GM21447 (cell line): ENCODE measurements at regions not wholly inside any gene's neighbourhood (a gene's known extent, or its start where the extent isn't known, plus 50 kb on each side); places are given as distances from the start of the nearest gene placed in this dataset.
"Not testable (repeated sequence)": the region's sequence is repeated elsewhere in the genome, so short reads cannot be mapped to it uniquely, and the experiment has no call there.

Source experiments
- ATAC-seq: cut with Tn5 transposase; IDR thresholded peaks from one replicate; pipeline ENCODE4 v1.9.1; 2021; ENCODE audit not compliant: unreplicated experiment

DNA sequence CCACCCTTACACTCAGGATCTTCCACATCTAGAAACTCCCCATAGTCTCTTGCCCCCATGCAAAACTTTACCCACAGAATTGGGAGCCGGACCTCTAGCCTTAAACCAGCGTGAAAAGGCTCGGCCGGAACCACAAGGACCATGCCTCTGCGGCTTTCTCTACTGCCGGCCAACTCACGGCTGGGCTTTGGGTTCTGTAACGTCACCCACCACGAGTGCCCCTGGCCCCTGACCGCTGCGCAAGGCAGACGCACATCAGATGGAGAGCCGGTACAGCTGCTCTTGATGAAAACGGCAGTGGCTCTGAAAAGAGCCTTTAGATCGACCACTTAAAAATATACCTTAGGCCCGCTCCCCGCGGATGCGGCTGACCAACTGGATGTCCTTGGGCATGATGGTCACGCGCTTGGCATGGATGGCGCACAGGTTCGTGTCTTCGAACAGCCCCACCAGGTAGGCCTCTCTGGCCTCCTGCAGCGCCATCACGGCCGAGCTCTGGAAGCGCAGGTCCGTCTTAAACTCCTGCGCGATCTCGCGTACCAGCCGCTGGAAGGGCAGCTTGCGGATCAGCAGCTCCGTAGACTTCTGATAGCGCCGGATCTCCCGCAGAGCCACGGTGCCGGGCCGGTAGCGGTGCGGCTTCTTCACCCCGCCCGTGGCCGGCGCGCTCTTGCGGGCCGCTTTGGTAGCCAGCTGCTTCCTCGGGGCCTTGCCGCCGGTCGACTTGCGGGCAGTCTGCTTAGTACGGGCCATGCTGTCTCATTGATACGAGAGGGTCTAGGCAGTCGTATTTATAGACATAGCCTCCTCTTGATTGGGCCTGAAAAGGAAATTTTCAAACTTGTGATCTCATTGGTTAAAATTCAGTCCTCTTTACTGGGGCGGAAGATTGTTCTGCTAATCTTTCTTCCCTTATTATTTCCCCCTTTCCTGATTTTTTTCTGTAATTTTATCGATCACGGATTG is 66.3 kb downstream of the FAM72C start:
- not testable (repeated sequence) for ATAC-seq

DNA sequence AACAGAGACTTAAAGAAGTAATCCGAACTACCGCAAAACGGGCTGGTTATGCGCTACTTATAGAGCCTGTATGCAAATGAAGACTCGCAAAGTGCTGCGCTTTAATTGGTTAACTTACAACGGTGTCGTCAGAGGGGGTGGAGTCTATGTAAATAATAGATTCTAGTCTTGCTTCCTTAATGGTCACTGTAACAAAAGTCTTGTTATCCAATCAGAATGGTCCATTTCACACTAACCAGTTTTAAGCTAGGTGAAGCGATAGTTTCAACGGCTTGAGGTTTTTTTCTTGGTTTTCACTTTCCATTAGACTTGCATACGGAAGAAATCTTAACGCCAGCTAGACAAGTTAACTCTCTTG is 67.2 kb downstream of the FAM72C start:
- ATAC-seq: not testable (repeated sequence)

DNA sequence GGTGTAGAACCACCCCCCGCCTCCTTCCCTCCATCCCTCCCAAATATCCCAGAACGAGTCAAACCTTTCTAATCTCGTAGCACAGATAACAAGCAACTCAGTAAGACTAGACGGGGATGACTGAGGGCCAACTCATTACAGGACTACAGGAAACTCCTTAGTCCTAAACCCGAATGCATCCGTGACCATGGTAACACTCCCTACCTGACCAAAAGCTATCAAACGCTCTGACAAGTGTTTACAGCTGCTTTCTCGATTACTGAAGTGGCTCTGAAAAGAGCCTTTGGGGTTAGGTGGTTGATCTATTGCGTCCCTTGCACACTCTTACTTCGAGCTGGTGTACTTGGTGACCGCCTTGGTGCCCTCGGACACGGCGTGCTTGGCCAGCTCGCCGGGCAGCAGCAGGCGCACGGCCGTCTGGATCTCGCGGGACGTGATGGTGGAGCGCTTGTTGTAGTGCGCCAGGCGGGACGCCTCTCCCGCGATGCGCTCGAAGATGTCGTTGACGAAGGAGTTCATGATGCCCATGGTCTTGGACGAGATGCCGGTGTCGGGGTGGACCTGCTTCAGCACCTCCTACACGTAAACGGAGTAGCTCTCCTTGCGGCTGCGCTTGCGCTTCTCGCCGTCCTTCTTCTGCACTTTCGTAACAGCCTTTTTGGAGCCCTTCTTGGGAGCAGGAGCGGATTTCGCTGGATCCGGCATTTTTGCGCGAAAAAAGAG is 67.7 kb downstream of the FAM72C start:
- ATAC-seq: not testable (repeated sequence)

DNA sequence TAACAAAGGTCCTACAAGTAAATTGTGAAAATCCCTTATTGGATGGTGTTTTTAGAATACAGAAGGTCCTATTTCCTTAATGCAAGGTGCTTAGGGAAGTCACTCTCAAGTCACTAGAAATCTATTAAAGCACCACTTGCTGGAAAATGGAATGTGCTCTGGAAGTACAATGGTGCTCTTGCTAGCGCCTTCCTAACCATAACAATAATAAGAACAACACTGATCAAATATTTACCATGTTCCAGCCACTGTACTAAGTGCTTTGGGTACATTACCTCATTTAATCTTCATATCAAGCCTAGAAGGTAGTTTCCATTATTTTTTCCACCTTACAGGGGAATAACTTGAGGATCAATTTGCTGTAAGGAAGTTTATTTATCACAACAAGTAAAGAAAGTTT is 75.4 kb downstream of the FAM72C start:
- not testable (repeated sequence) for ATAC-seq

DNA sequence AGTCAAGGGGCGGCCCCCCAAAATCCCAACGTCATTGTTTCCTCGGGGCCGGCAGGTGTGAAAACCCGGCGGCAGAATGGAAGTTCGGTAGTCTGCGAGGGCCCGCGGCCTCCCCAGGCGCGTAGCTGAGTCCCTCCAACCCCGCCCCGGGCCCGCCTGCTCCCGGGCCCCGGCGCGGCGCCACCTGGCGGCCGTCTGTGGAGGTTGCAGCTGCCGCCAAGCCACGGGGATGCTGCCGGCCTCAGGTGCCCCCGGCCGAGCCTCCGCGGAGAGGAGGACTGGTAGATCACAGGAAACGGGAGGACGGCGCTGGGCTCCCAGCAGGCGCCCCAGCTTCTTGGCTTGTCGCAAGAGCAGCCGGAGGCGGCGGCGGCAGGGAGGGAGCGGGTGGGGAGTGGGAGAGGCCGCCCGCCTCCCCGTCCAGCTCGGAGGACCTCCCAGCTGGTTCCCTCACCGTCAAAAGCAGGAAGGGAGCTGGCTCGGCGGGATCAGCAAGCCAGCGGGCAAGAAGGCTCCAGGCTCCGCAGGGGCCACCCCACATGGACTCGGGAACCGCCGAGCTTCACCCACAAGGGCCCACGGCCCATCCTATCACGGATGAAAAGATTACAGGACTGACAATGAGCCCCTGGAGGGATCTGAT is 86.7 kb downstream of the FAM72C start:
- peak; percentile 84 for ATAC-seq

DNA sequence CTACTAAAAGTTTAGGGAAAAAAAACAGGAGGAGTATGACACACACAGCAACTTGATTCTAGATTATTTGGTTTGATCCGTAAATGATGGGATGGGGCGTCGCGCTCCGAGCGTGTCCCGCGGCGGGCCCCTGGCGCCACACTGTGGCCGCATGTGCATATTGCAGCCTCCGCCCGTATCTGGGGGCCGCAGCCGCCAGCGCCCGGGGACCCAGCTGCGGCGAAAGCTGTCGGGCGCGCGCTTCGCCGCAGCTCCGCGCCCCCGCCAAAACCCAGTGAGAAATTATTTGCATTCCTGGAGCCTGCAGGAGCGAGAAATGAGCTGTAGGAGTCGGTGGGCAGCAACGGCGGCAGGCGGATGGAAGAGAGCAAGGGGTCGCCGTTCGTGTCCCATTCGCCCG is 87.3 kb downstream of the FAM72C start:
- ATAC-seq: peak; percentile 78

DNA sequence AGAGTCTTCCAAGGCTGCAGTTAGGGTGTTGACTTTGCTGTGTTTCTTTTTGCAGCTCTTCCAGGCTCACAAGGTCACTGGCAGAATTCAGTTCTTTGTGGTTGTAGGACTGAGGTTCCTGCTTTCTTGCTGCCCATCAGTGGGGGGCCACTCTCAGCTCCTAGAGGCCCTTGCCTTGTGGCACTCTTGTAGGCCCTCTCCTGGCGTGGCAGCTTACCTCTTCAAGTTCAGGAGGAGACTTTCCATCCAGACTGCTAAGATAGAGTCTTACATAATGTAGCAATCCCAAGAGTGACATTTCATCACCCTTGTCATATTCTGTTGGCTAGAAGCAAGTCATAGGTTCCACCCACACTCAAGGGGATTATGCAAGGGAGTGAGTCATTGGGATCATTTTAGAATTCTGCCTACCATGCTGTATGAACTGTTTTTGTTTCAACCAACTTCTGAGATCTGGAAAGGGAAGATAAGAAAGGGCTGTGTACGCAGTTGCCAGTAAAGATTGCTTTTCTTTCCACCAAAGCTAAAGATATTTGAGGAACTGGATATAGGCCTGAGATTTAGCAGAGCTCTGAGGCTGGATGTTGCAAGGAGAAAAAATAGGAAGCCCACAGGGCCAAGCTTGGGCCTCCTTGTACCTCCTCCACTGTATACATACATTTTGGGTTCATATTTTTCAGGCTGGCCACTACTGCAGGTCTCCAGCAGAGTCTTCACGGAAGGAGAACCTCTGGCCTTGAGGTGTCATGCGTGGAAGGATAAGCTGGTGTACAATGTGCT is 91.8 kb downstream of the FAM72C start:
- ATAC-seq: not testable (repeated sequence)

DNA sequence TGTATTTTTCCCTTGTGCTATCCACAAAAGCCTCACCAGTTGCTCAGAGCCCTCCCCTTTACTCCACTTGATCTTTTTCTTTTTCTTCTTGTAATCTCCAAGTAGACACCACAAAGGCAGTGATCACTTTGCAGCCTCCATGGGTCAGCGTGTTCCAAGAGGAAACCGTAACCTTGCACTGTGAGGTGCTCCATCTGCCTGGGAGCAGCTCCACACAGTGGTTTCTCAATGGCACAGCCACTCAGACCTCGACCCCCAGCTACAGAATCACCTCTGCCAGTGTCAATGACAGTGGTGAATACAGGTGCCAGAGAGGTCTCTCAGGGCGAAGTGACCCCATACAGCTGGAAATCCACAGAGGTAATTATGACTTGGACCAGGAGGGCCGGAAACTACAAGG is 95.8 kb downstream of the FAM72C start:
- not testable (repeated sequence) for ATAC-seq

DNA sequence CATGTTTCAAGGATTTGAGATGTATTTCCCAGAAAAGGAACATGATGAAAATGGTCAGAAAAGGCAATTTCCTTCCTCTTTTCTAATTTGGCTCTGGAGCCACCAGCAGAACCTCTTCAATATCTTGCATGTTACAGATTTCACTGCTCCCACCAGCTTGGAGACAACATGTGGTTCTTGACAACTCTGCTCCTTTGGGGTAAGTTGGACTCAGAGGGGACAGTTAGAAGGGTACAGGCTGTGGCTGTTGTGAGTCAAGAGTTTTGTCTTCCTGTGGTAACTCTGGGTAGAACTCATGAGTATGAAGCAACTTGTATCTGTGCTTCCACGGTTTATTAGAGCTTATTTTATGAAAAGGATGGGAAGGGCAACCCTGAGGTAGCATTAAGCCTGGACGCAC is 97.2 kb downstream of the FAM72C start:
- ATAC-seq: not testable (repeated sequence)

DNA sequence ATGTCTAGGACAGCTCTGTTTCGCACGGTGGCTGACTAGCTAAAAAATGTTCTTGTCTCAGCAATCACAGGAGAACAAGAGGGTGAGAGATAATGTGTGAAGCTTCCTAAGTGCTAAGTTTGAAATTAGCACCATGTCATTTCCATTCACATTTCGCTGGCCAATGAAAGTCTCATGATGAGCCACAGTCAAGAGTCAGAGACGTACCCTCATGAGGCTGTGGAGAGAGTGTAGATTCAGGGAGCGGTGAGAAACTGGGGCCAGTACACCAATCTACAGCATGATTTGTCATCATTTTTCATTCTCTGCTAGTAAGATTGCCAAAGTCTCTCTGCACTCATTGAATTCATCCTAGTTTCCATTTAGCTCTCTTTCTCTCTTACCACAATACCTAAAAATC is 98.1 kb downstream of the FAM72C start:
- not testable (repeated sequence) for ATAC-seq

DNA sequence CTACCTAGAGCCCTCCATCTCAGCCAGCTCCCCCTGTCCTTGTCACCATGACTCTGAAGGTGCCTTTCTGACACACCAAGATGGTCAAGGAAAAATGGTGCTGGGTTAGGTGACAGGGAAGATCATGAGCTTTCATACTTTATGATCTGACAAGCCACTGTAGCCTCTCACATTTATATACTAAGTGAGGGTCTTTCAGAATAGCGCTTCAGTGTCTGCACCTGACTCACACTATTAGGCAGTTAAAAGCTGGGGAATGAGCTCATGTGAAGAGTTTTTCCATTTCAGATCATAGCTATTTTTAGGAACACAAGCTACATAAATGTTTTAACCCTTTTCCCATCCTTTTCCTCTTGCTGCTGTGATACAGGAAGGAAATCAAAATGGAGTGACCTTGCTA is 101.4 kb downstream of the FAM72C start:
- not testable (repeated sequence) for ATAC-seq

DNA sequence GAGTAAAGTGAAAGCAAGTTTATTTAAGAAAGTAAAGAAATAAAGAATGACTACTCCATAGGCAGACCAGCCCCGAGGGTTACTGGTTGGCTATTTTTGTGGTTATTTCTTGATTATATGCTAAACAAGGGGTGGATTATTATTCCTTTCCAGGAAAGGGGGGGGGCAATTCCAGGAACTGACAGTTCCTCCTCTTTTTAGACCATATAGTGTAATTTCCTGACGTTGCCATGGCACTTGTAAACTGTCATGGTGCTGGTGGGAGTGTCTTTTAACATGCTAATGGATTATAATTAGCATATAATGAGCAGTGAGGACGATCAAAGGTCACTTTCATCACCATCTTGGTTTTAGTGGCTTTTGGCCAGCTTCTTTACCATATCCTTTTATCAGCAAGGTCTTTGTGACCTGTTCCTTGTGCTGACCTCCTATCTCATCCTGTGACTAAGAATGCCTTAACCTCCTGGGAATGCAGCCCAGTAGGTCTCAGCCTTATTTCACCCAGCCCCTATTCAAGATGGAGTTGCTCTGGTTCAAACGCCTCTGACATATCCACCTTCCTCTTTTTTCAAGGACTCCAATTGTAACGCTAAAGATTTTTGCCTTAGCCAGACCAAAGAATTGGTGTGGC is 104.1 kb downstream of the FAM72C start:
- not testable (repeated sequence) for ATAC-seq

DNA sequence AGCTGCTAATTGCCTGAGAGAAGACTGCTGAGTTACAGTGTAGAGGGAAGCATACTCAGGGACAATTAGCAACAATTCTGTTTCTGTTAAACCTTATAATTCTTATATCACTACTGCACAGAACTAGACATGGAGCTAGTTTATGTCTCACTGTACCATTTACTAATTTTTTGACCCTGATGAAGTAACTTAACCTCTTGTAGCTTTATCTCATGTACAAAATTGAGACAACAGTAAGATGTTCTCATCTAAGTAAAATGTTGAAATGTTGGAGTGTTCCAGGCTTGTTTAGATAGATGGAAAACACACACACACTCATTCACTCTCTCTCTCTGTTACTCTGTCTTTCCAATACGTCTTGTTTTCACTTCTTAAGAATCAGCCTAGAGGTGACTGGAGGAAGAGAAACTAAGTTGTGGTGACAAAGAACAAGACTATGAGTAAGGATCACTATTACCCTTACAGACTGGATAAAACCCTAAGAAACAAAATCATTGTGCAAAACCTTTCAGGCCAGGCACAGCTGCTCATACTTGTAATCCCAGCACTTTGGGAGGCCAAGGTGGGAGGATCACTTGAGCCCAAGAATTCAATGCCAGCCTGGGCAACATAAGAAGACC is 107.8 kb downstream of the FAM72C start:
- not testable (repeated sequence) for ATAC-seq

DNA sequence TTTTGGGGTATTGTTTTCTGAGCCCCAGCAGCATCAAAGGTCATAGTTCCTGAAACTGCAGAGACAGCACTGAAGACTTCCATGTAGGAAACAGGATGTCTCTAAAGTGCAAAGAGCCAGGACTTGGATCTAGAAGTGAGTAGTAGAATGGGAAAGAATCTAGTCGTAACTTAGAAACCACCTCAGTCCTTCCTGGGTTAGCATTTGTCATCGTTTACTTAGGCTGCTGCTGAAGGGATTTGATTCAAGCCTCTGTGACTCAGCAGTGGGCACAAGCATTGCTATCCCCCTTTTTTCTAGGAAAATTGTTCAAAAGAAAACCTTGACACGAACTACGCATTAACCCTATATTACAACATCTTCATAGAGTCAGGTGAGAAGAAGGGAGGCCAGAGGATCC is 109.1 kb downstream of the FAM72C start:
- not testable (repeated sequence) for ATAC-seq

DNA sequence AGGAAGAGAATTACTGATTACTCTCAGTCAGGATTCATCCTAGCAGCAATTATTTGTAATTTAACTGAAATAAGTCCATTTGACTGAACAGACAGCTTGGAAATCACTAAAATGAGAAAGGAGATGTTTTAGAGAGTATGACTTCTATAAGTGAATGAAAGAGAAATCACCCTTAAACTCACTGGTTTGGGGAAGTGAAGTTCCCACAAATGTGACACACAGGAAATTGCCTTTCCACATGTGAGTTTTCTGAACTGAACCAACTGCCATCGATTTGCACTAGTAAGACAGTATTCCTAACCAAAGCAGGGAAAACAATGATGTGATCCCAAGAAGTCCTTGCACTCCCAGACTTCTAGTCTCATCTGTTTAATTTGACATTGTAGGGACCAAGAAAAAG is 110.5 kb downstream of the FAM72C start:
- not testable (repeated sequence) for ATAC-seq

DNA sequence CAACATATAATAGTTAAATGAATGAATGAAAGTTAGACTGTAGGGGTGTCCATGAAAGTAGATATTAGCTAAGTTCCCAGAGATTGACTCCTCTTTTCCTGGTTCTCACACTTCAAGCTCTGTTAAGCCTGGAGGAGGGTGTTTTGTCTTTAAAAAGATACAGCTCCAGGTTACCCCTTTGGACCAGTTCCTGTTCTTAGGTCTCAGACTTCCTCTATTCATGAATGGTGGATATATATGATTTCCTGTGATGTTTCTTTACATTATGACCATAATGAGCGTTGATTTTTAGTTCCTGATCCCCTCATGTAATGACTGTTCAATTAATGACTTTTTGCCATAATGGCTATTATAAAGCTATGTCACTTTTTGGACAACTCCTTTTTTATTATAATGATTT is 115.9 kb downstream of the FAM72C start:
- ATAC-seq: not testable (repeated sequence)

DNA sequence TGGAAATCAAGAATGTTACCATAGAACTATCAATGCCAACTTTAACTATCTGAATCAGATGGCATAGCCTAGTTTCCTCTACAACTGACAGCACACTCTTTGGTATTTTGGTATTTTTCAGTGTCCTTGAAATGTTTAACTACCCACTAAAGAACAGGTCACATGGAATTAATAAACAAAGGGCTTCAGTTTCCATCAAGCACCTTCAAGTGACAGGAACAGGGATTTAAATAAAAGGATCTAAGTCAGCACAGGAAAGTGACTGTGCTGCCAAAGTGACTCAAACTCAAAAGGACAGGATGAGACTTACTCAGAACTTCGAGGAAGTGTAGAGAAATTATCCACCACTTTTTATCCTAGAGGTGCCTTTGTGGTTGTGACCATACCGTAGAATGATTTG is 117.7 kb downstream of the FAM72C start:
- ATAC-seq: not testable (repeated sequence)

DNA sequence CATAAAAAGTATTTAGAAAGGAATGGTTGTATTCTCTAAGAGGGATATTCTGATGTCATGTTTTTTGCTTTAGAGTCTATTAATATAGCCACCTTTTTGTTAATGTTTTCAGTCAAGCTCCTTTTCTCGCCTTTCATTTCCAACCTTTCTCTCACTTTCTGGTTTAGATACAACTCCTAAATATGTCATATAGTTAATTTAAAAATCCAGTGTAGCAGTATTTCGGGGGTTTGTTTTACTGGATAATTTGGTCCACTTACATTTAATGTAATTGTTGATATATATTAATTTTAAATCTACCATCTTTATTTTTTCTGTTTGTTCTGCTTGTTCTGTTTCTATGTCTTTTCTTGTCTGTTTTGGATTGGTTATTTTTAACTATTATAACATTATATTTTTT is 121.1 kb downstream of the FAM72C start:
- not testable (repeated sequence) for ATAC-seq

DNA sequence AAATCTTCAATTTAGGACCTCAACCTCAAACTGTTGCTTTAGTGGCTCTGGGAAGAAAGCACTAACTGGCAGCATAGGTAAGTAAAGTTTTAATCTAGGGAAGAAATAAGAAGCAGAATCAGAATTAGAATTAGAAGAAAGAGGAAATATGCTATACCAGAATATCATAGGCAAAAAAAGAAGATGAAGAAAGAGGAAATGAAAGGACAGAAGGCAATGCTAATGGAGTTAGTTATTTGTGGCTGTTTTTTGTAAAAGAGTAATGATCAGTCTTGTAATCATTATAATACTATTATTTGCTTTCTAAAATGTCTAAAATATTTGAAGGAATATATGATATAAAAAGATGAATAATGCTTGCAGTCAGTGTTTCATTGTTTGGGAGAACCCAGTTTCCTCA is 122.9 kb downstream of the FAM72C start:
- not testable (repeated sequence) for ATAC-seq

DNA sequence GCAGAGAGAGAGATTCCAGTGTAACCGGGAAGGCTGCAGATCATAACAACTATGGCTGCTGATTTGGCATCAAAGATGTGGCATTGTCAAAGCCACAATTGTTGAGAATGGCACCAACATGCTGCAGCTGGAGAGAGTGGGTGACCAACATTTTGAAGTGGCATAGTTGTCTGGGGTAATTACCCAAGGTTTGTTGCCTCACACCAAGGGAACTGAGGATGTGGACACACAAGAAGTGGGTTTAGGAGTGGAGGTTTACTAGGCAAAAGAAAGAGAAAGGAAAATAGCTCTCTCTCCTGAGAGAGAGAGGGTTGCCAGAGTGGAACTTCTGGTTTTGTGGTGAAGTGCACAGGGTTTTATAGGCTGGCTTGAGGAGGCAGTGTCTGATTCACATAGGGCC is 126.6 kb downstream of the FAM72C start:
- ATAC-seq: not testable (repeated sequence)
